CD14-positive monocyte (primary cell): ENCODE measurements at regions not wholly inside any gene's neighbourhood (a gene's known extent, or its start where the extent isn't known, plus 50 kb on each side); places are given as distances from the start of the nearest gene placed in this dataset.

Source experiments
- DNase-seq, 3 donors: peaks; one replicate each; pipeline ENCODE4 v3.0.0-alpha.2; 2011 to 2022
- H2AFZ ChIP-seq: 2 replicates; pipeline ENCODE4 v1.6.0; 2012; ENCODE audit warnings: mild to moderate bottlenecking, low read depth, low read length, inconsistent platforms; ENCODE audit not compliant: insufficient read depth, poor library complexity, severe bottlenecking
- H3K27ac ChIP-seq, 2 donors: 1 replicate in 1 of 2; 2 replicates in 1 of 2; pipeline ENCODE4 v1.5.1; 2012 to 2013; ENCODE audit warnings: low read length in 2 of 2, control low read depth in 1 of 2, inconsistent platforms in 1 of 2, low read depth in 1 of 2, mild to moderate bottlenecking in 1 of 2
- H3K27me3 ChIP-seq, 2 donors: one replicate each; pipeline versions ENCODE4 v1.6.0 to v1.6.1; 2011 to 2013; ENCODE audit warnings: low read length in 2 of 2; ENCODE audit not compliant: control insufficient read depth in 2 of 2, insufficient read depth in 2 of 2
- H3K36me3 ChIP-seq, 2 donors: replicated peaks in 1 of 2; 1 replicate in 1 of 2; 2 replicates in 1 of 2; pipeline versions ENCODE4 v1.5.1 to v1.6.1; 2012 to 2013; ENCODE audit warnings: low read length in 2 of 2, control low read depth in 1 of 2, inconsistent platforms in 1 of 2, mild to moderate bottlenecking in 1 of 2; ENCODE audit not compliant: insufficient read depth in 2 of 2, control insufficient read depth in 1 of 2
- H3K4me1 ChIP-seq, 2 donors: 1 replicate in 1 of 2; 2 replicates in 1 of 2; pipeline versions ENCODE4 v1.5.1 to v1.6.1; 2012 to 2013; ENCODE audit warnings: low read length in 2 of 2, control low read depth in 1 of 2, inconsistent platforms in 1 of 2, mild to moderate bottlenecking in 1 of 2, moderate library complexity in 1 of 2; ENCODE audit not compliant: insufficient read depth in 2 of 2, control insufficient read depth in 1 of 2
- H3K4me2 ChIP-seq: replicated peaks from 2 replicates; pipeline ENCODE3; 2012; ENCODE audit warnings: low read length, moderate library complexity, mild to moderate bottlenecking; ENCODE audit not compliant: poor library complexity, severe bottlenecking; ENCODE audit errors: extremely low read depth
- H3K4me3 ChIP-seq, 3 experiments: fragments of 200-600 bp in 1 of 3; sonication (generic) in 1 of 3; replicated peaks in 1 of 3; 1 replicate in 2 of 3; 2 replicates in 1 of 3; pipeline ENCODE4 v1.5.1; 2011 to 2013; ENCODE audit warnings: low read length in 3 of 3, mild to moderate bottlenecking in 3 of 3, control low read depth in 2 of 3, low read depth in 2 of 3, inconsistent platforms in 1 of 3, moderate library complexity in 1 of 3
- H3K79me2 ChIP-seq: 2 replicates; pipeline ENCODE4 v1.6.0; 2012; ENCODE audit warnings: mild to moderate bottlenecking, control low read depth, inconsistent platforms, low read length, moderate library complexity; ENCODE audit not compliant: insufficient read depth
- H3K9ac ChIP-seq: 2 replicates; pipeline ENCODE4 v1.6.0; 2017; ENCODE audit warnings: low read length, mild to moderate bottlenecking; ENCODE audit not compliant: insufficient read depth, poor library complexity, severe bottlenecking
- H3K9me3 ChIP-seq, 2 donors: replicated peaks in 1 of 2; 1 replicate in 1 of 2; 2 replicates in 1 of 2; pipeline versions ENCODE4 v1.5.1 to v1.6.1; 2012 to 2013; ENCODE audit warnings: low read length in 2 of 2, control low read depth in 1 of 2; ENCODE audit not compliant: control insufficient read depth in 1 of 2, insufficient read depth in 1 of 2
- H4K20me1 ChIP-seq: 2 replicates; pipeline ENCODE4 v1.6.0; 2012; ENCODE audit warnings: mild to moderate bottlenecking, low read length, control low read depth, moderate library complexity; ENCODE audit not compliant: insufficient read depth
- H3K27ac Mint-ChIP-seq, 7 donors: one replicate each; pipeline ENCODE4 v1.8.0; 2020; ENCODE audit warnings: mild to moderate bottlenecking in 7 of 7, mixed read lengths in 7 of 7, moderate library complexity in 6 of 7, inconsistent platforms in 2 of 7
- H3K27me3 Mint-ChIP-seq, 3 donors: one replicate each; pipeline ENCODE4 v1.8.0; 2021 to 2022; ENCODE audit warnings: low read depth in 3 of 3, mild to moderate bottlenecking in 3 of 3, mixed read lengths in 3 of 3, moderate library complexity in 3 of 3, inconsistent platforms in 1 of 3
- H3K36me3 Mint-ChIP-seq, 2 donors: one replicate each; pipeline ENCODE4 v1.8.0; 2020; ENCODE audit warnings: mixed read lengths in 2 of 2, inconsistent platforms in 1 of 2, mild to moderate bottlenecking in 1 of 2
- H3K4me1 Mint-ChIP-seq: one replicate; pipeline ENCODE4 v1.8.0; 2020; ENCODE audit warnings: mild to moderate bottlenecking, mixed read lengths
- H3K4me3 Mint-ChIP-seq, 2 donors: one replicate each; pipeline ENCODE4 v1.8.0; 2020; ENCODE audit warnings: mild to moderate bottlenecking in 2 of 2, mixed read lengths in 2 of 2, moderate library complexity in 1 of 2
- H3K9me3 Mint-ChIP-seq, 7 donors: one replicate each; pipeline ENCODE4 v1.8.0; 2020 to 2022; ENCODE audit warnings: mixed read lengths in 7 of 7, mild to moderate bottlenecking in 6 of 7, moderate library complexity in 6 of 7, inconsistent platforms in 2 of 7
- CTCF ChIP-seq: fragments of 200-600 bp; IDR thresholded peaks from one replicate; pipeline ENCODE4 v1.8.0; 2022; ENCODE audit warnings: antibody characterized with exemption, mild to moderate bottlenecking
- WGBS: methylation state at CpG from one replicate; pipeline ENCODE4 v1.1.5; 2013; ENCODE audit warnings: missing lambda C conversion rate; ENCODE audit not compliant: insufficient coverage; 5-methylcytosine and 5-hydroxymethylcytosine counted together
- intact Hi-C, 2 donors: fragments of 100-400 bp; cut with micrococcal nuclease; formaldehyde crosslinking; loops; one replicate each; pipeline versions ENCODE4 v1.15.0 to v1.15.1; 2023

- Histone ChIP-seq H3K4me1 (no peaks in the 10 kb centered on the region), H3K36me3 (no peaks in the 10 kb centered on the region), H4K20me1 (no peaks in the 10 kb centered on the region), H2AFZ (no peak overlapping the region), H3K9me3 (no peaks in the 10 kb centered on the region), H3K4me2 (no peak overlapping the region), H3K27ac (no peak overlapping the region), H3K79me2 (no peaks in the 10 kb centered on the region), H3K9ac (no peak overlapping the region), H3K27me3 (no peaks in the 10 kb centered on the region), H3K4me3 (no peak overlapping the region)
- intact Hi-C loops: no loop called here
- Mint-ChIP-seq H3K4me3 (no peak overlapping the region), H3K36me3 (no peaks in the 10 kb centered on the region), H3K27me3 (no peaks in the 10 kb centered on the region), H3K27ac (no peak overlapping the region), H3K4me1 (no peaks in the 10 kb centered on the region), H3K9me3 (peaks cover 0 to 3% (median 2%) of the 10 kb centered on the region in 7 donors)
- no peak for DNase-seq
- no peak for TF ChIP-seq CTCF
- 100% methylated on average over 2 of the region's 5 CpGs for WGBS
Observed at GRCh38 chr9:106019702-106020101, 325.4 kb downstream of the TMEM38B start.

GRCh38 chr9:106020186-106020585, 325.8 kb downstream of the TMEM38B start:
- H3K4me2 ChIP-seq: no peak overlapping the region
- no peak overlapping the region for H3K27ac ChIP-seq
- no peaks in the 10 kb centered on the region for H4K20me1 ChIP-seq
- no peak overlapping the region for H3K4me3 Mint-ChIP-seq
- no peaks in the 10 kb centered on the region for H3K4me1 Mint-ChIP-seq
- H3K9me3 ChIP-seq: no peaks in the 10 kb centered on the region
- no peaks in the 10 kb centered on the region for H3K79me2 ChIP-seq
- H3K27me3 ChIP-seq: no peaks in the 10 kb centered on the region
- H3K27ac Mint-ChIP-seq: no peak overlapping the region
- no CpG with 5 or more reads among the region's 2 CpGs for WGBS
- H3K36me3 Mint-ChIP-seq: no peaks in the 10 kb centered on the region
- H3K4me1 ChIP-seq: no peaks in the 10 kb centered on the region
- DNase-seq: no peak
- intact Hi-C loops: no loop called here
- H3K27me3 Mint-ChIP-seq: no peaks in the 10 kb centered on the region
- no peak overlapping the region for H3K4me3 ChIP-seq
- H3K36me3 ChIP-seq: no peaks in the 10 kb centered on the region
- no peak overlapping the region for H2AFZ ChIP-seq
- TF ChIP-seq CTCF: no peak
- H3K9ac ChIP-seq: no peak overlapping the region
- H3K9me3 Mint-ChIP-seq: peaks cover 0 to 3% (median 2%) of the 10 kb centered on the region in 7 donors
